ENCODE measurements at regions not wholly inside any gene's neighbourhood (a gene's known extent, or its start where the extent isn't known, plus 50 kb on each side); places are given as distances from the start of the nearest gene placed in this dataset.

DNA sequence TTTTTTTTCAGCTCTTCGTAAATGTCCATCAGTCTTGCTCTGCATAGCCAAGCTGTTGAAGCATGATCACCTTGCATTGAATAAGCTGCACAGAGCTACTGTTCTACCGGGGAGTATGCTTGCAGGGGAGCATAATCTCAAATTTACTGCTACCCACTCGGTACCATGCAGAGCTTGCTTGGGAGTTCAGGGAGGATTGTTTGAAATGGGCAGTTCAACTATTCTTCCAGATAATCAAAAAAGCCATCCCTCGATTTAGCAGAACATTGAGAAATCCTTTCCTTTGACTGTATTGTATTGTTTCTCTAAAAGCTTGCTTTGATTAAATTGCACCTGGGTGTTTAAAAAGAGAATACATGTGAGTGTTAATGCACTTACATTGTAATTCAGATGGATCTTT is 332.6 kb downstream of the UTRN start:
- TF ChIP-seq, protein P1, sequence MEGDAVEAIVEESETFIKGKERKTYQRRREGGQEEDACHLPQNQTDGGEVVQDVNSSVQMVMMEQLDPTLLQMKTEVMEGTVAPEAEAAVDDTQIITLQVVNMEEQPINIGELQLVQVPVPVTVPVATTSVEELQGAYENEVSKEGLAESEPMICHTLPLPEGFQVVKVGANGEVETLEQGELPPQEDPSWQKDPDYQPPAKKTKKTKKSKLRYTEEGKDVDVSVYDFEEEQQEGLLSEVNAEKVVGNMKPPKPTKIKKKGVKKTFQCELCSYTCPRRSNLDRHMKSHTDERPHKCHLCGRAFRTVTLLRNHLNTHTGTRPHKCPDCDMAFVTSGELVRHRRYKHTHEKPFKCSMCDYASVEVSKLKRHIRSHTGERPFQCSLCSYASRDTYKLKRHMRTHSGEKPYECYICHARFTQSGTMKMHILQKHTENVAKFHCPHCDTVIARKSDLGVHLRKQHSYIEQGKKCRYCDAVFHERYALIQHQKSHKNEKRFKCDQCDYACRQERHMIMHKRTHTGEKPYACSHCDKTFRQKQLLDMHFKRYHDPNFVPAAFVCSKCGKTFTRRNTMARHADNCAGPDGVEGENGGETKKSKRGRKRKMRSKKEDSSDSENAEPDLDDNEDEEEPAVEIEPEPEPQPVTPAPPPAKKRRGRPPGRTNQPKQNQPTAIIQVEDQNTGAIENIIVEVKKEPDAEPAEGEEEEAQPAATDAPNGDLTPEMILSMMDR (IDR thresholded peaks at IDR 0.05; ENCODE audit: low read length): no peak
- TF ChIP-seq EZH2 (IDR thresholded peaks at IDR 0.05; ENCODE audit: borderline replicate concordance, low read length): no peak

Measured in OCI-LY1 (cell line).